Stomach smooth muscle (tissue), 2 donors: ENCODE measurements at regions not wholly inside any gene's neighbourhood (a gene's known extent, or its start where the extent isn't known, plus 50 kb on each side); places are given as distances from the start of the nearest gene placed in this dataset.

Source experiments
- H3K27ac ChIP-seq: one replicate; pipeline ENCODE4 v1.7.0; 2013; ENCODE audit warnings: mild to moderate bottlenecking, low read length, inconsistent platforms
- H3K27me3 ChIP-seq, 2 donors: one replicate each; pipeline ENCODE4 v1.7.0; 2013; ENCODE audit warnings: low read length in 2 of 2; ENCODE audit not compliant: insufficient read depth in 2 of 2, control insufficient read depth in 1 of 2
- H3K36me3 ChIP-seq, 2 donors: one replicate each; pipeline ENCODE4 v1.7.0; 2013; ENCODE audit warnings: low read length in 2 of 2; ENCODE audit not compliant: control insufficient read depth in 2 of 2, insufficient read depth in 2 of 2
- H3K4me1 ChIP-seq: one replicate; pipeline ENCODE4 v1.7.0; 2013; ENCODE audit warnings: low read length; ENCODE audit not compliant: control insufficient read depth, insufficient read depth
- H3K4me3 ChIP-seq, 2 donors: one replicate each; pipeline ENCODE4 v1.7.0; 2013; ENCODE audit warnings: low read length in 2 of 2
- H3K9ac ChIP-seq, 2 donors: one replicate each; pipeline ENCODE4 v1.7.0; 2013; ENCODE audit warnings: low read length in 2 of 2, mild to moderate bottlenecking in 1 of 2
- H3K9me3 ChIP-seq, 2 donors: one replicate each; pipeline ENCODE4 v1.7.0; 2013; ENCODE audit warnings: low read length in 2 of 2; ENCODE audit not compliant: control insufficient read depth in 2 of 2
- donor health status: healthy.
- donor health status: Pancreatic carcinoma.

- H3K36me3 ChIP-seq = no peaks in the 10 kb centered on the region
- H3K9ac ChIP-seq = no peak overlapping the region
- H3K4me1 ChIP-seq = no peaks in the 10 kb centered on the region
- no peak overlapping the region for H3K4me3 ChIP-seq
- no peak overlapping the region for H3K27ac ChIP-seq
- no peaks in the 10 kb centered on the region for H3K27me3 ChIP-seq
- H3K9me3 ChIP-seq = no peaks in the 10 kb centered on the region
Measured at GRCh38 chr5:3883040-3883439, 287.4 kb downstream of the IRX1 start.

- no peaks in the 10 kb centered on the region for H3K9me3 ChIP-seq
- no peak overlapping the region for H3K27ac ChIP-seq
- no peaks in the 10 kb centered on the region for H3K4me1 ChIP-seq
- H3K9ac ChIP-seq = no peak overlapping the region
- no peak overlapping the region for H3K4me3 ChIP-seq
- no peaks in the 10 kb centered on the region for H3K27me3 ChIP-seq
- no peaks in the 10 kb centered on the region for H3K36me3 ChIP-seq
Measured at GRCh38 chr5:3886524-3887451, 291.2 kb downstream of the IRX1 start.

GRCh38 chr5:3888310-3888709, 292.7 kb downstream of the IRX1 start:
- Histone ChIP-seq H3K4me3 (no peak overlapping the region), H3K36me3 (no peaks in the 10 kb centered on the region), H3K9ac (no peak overlapping the region), H3K27ac (no peak overlapping the region), H3K27me3 (no peaks in the 10 kb centered on the region), H3K4me1 (no peaks in the 10 kb centered on the region), H3K9me3 (no peaks in the 10 kb centered on the region)

GRCh38 chr5:3889412-3890142, 293.9 kb downstream of the IRX1 start:
- Histone ChIP-seq H3K36me3 (no peaks in the 10 kb centered on the region), H3K27me3 (no peaks in the 10 kb centered on the region), H3K9ac (no peak overlapping the region), H3K4me1 (no peaks in the 10 kb centered on the region), H3K4me3 (no peak overlapping the region), H3K9me3 (no peaks in the 10 kb centered on the region), H3K27ac (no peak overlapping the region)

GRCh38 chr5:3891113-3891512, 295.5 kb downstream of the IRX1 start:
- Histone ChIP-seq H3K36me3 (no peaks in the 10 kb centered on the region), H3K4me3 (no peak overlapping the region), H3K9me3 (no peaks in the 10 kb centered on the region), H3K4me1 (no peaks in the 10 kb centered on the region), H3K27ac (no peak overlapping the region), H3K27me3 (no peaks in the 10 kb centered on the region), H3K9ac (no peak overlapping the region)

- Histone ChIP-seq H3K4me3 (no peak overlapping the region), H3K27ac (no peak overlapping the region), H3K9me3 (peaks cover 0 to 2% of the 10 kb centered on the region in 2 donors), H3K9ac (no peak overlapping the region), H3K27me3 (no peaks in the 10 kb centered on the region), H3K4me1 (no peaks in the 10 kb centered on the region), H3K36me3 (no peaks in the 10 kb centered on the region)
Measured at GRCh38 chr5:3893527-3893926, 297.9 kb downstream of the IRX1 start.

GRCh38 chr5:3893975-3894374, 298.3 kb downstream of the IRX1 start:
- no peak overlapping the region for H3K4me3 ChIP-seq
- no peaks in the 10 kb centered on the region for H3K36me3 ChIP-seq
- no peak overlapping the region for H3K27ac ChIP-seq
- H3K9me3 ChIP-seq = peaks cover 0 to 2% of the 10 kb centered on the region in 2 donors
- H3K9ac ChIP-seq = no peak overlapping the region
- H3K27me3 ChIP-seq = no peaks in the 10 kb centered on the region
- no peaks in the 10 kb centered on the region for H3K4me1 ChIP-seq

- Histone ChIP-seq H3K36me3 (no peaks in the 10 kb centered on the region), H3K9me3 (peaks cover 0 to 2% of the 10 kb centered on the region in 2 donors), H3K4me1 (no peaks in the 10 kb centered on the region), H3K9ac (no peak overlapping the region), H3K27me3 (no peaks in the 10 kb centered on the region), H3K27ac (no peak overlapping the region), H3K4me3 (no peak overlapping the region)
Measured at GRCh38 chr5:3896098-3896497, 300.5 kb downstream of the IRX1 start.

- Histone ChIP-seq H3K9ac (no peak overlapping the region), H3K4me1 (no peaks in the 10 kb centered on the region), H3K4me3 (no peak overlapping the region), H3K36me3 (no peaks in the 10 kb centered on the region), H3K27me3 (no peaks in the 10 kb centered on the region), H3K9me3 (peaks cover 0 to 5% of the 10 kb centered on the region in 2 donors), H3K27ac (no peak overlapping the region)
Measured at GRCh38 chr5:3899093-3899492, 303.5 kb downstream of the IRX1 start.

GRCh38 chr5:3904584-3904983, 309.0 kb downstream of the IRX1 start:
- Histone ChIP-seq H3K36me3 (no peaks in the 10 kb centered on the region), H3K4me1 (no peaks in the 10 kb centered on the region), H3K9me3 (peaks cover 0 to 3% of the 10 kb centered on the region in 2 donors), H3K27ac (no peak overlapping the region), H3K27me3 (peaks cover 0 to 2% of the 10 kb centered on the region in 2 donors), H3K4me3 (no peak overlapping the region), H3K9ac (no peak overlapping the region)

- no peak overlapping the region for H3K4me3 ChIP-seq
- H3K36me3 ChIP-seq = no peaks in the 10 kb centered on the region
- H3K27ac ChIP-seq = no peak overlapping the region
- no peak overlapping the region for H3K9ac ChIP-seq
- peaks cover 0 to 2% of the 10 kb centered on the region in 2 donors for H3K27me3 ChIP-seq
- no peaks in the 10 kb centered on the region for H3K4me1 ChIP-seq
- H3K9me3 ChIP-seq = peaks cover 0 to 3% of the 10 kb centered on the region in 2 donors
Measured at GRCh38 chr5:3905031-3905430, 309.4 kb downstream of the IRX1 start.
